K562 (cell line): ENCODE measurements at regions not wholly inside any gene's neighbourhood (a gene's known extent, or its start where the extent isn't known, plus 50 kb on each side); places are given as distances from the start of the nearest gene placed in this dataset.
A peak's percentile ranks its signal among the peaks of the same experiment; 100 is the strongest.

ENCODE experiments used
- ETV1 ChIP-seq: fragments of 450-650 bp; conservative IDR thresholded peaks from 2 replicates; pipeline ENCODE4 v1.6.1; 2016; ENCODE audit warnings: missing genetic modification characterization, control low read depth, low read depth, missing compliant biosample characterization
- GMEB1 ChIP-seq: fragments of 250-450 bp; sonication (Bioruptor Pico); IDR thresholded peaks from 2 replicates; pipeline ENCODE4 v1.4.0; 2020; ENCODE audit warnings: mild to moderate bottlenecking
- IFI16 ChIP-seq: fragments of 250-450 bp; sonication (Bioruptor Pico); IDR thresholded peaks from 2 replicates; pipeline ENCODE4 v2.1.2; 2022; ENCODE audit warnings: mild to moderate bottlenecking, inconsistent platforms
- MTA3 ChIP-seq: fragments of 450-650 bp; formaldehyde crosslinking; IDR thresholded peaks from 2 replicates; pipeline ENCODE4 v1.6.1; 2017; ENCODE audit warnings: mild to moderate bottlenecking, borderline replicate concordance
- PHTF2 ChIP-seq: fragments of 250-450 bp; sonication (Bioruptor Pico); IDR thresholded peaks from 2 replicates; pipeline ENCODE4 v1.5.0; 2021; ENCODE audit warnings: mild to moderate bottlenecking
- REST ChIP-seq, 2 experiments: fragments of 450-650 bp; formaldehyde crosslinking in 1 of 2; IDR thresholded peaks; 2 replicates each; pipeline versions ENCODE4 v1.4.0 to v1.6.1; 2014 to 2020; ENCODE audit warnings: mild to moderate bottlenecking in 2 of 2, borderline replicate concordance in 1 of 2, low read depth in 1 of 2
- RHOXF2B ChIP-seq: fragments of 250-450 bp; sonication (Bioruptor Pico); conservative IDR thresholded peaks from 2 replicates; pipeline ENCODE4 v1.5.1; 2021
- SOX6 ChIP-seq: fragments of 450-650 bp; IDR thresholded peaks from 2 replicates; pipeline ENCODE4 v1.6.1; 2014; ENCODE audit warnings: mild to moderate bottlenecking
- TCF15 ChIP-seq: fragments of 250-450 bp; sonication (Bioruptor Pico); IDR thresholded peaks from 2 replicates; pipeline ENCODE4 v1.8.0; 2022; ENCODE audit warnings: moderate library complexity, mild to moderate bottlenecking, inconsistent platforms
- TCFL5 ChIP-seq: fragments of 250-450 bp; sonication (Bioruptor Pico); conservative IDR thresholded peaks from 2 replicates; pipeline ENCODE4 v1.6.1; 2021; ENCODE audit warnings: mild to moderate bottlenecking, moderate library complexity, matching md5 sums
- TSHZ1 ChIP-seq: fragments of 250-450 bp; sonication (Bioruptor Pico); IDR thresholded peaks from 2 replicates; pipeline ENCODE4 v1.4.0; 2020; ENCODE audit warnings: mild to moderate bottlenecking, moderate library complexity
- ZNF444 ChIP-seq: fragments of 250-450 bp; sonication (Bioruptor Pico); IDR thresholded peaks from 2 replicates; pipeline ENCODE4 v1.4.0; 2020; ENCODE audit warnings: mild to moderate bottlenecking, moderate library complexity
- TF ChIP-seq, protein P1 (sequence below): IDR thresholded peaks from 2 replicates; pipeline ENCODE4 v1.6.1; 2011; ENCODE audit not compliant: insufficient read length; ENCODE audit errors: extremely low read depth

GRCh38 chr3:156620260-156620659, 54.1 kb upstream of the TIPARP start (continued):
- no peak for TF ChIP-seq REST (IDR thresholded peaks at IDR 0.05; ENCODE audit: borderline replicate concordance)
- TF ChIP-seq REST (CRISPR knock-in tag; IDR thresholded peaks at IDR 0.05; ENCODE audit: low read depth): 0 out of 2 replicates have a peak, but pooled peaks have one; percentile 54
- peak; percentile 82 for TF ChIP-seq ETV1 (tag)
- TF ChIP-seq TCF15 (CRISPR knock-in tag): peak; percentile 97
- peak; percentile 89 for TF ChIP-seq PHTF2 (CRISPR knock-in tag)
- TF ChIP-seq ZNF444 (CRISPR knock-in tag): peak; percentile 55; the same call in 1 of the 2 replicates
- peak; percentile 73 for TF ChIP-seq GMEB1
- peak; percentile 92 for TF ChIP-seq RHOXF2B
- TF ChIP-seq TCFL5 (CRISPR knock-in tag): peak; percentile 83
- TF ChIP-seq, protein P1, sequence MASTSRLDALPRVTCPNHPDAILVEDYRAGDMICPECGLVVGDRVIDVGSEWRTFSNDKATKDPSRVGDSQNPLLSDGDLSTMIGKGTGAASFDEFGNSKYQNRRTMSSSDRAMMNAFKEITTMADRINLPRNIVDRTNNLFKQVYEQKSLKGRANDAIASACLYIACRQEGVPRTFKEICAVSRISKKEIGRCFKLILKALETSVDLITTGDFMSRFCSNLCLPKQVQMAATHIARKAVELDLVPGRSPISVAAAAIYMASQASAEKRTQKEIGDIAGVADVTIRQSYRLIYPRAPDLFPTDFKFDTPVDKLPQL: no peak
- TF ChIP-seq IFI16 (CRISPR knock-in tag): peak; percentile 94
- TF ChIP-seq SOX6: peak; percentile 28; the same call in 1 of the 2 replicates
- TF ChIP-seq MTA3: 0 out of 2 replicates have a peak, but pooled peaks have one; percentile 37
- peak; percentile 94 for TF ChIP-seq TSHZ1 (CRISPR knock-in tag)
